ENCODE measurements at regions not wholly inside any gene's neighbourhood (a gene's known extent, or its start where the extent isn't known, plus 50 kb on each side); places are given as distances from the start of the nearest gene placed in this dataset.
A peak's percentile ranks its signal among the peaks of the same experiment; 100 is the strongest.

DNA sequence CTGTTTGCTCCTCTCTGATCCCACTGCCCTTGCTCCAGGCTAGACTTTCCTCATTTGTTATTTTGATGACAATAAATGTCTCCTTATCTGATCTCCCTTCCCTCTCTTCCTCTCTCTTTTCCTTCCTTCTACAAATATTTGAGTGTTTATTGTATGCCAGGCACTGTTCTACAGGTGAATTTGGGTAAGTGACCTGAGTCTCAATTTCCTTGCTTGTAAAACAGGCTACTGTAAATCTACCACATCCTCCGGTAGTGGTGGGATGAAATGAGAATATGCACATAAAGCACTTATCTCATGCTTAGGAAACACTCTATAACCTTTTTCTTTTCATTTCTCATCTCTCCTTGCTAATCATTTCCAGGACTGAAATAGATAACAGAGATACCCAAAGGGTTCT is 86.4 kb downstream of the HMHB1 start:
- H3K4me1 ChIP-seq (ENCODE audit: control insufficient read depth, insufficient read depth, low read length, poor library complexity, severe bottlenecking) = peaks cover 4% of the 10 kb centered on the region
- no CpG with 5 or more reads among the region's 1 CpG for WGBS, 2 experiments (ENCODE audit: insufficient coverage in 2 of 2)
- no peak overlapping the region for H3K4me3 ChIP-seq (ENCODE audit: extremely low read depth, insufficient read depth, low read length, poor library complexity, severe bottlenecking)
- no peaks in the 10 kb centered on the region for H3K9me3 ChIP-seq (ENCODE audit: control insufficient read depth, low read length)
- H3K36me3 ChIP-seq (ENCODE audit: control insufficient read depth, insufficient read depth, low read length) = no peaks in the 10 kb centered on the region
- no peak overlapping the region for H3K27ac ChIP-seq (ENCODE audit: low read depth, low read length, severe bottlenecking)

GRCh38 chr5:143898916-143899591 is 87.1 kb downstream of the HMHB1 start:
- WGBS, 2 experiments (ENCODE audit: insufficient coverage in 2 of 2) = 92 to 93% methylated on average over 2 to 4 of the region's 6 CpGs

GRCh38 chr5:143908959-143909358 is 97.0 kb downstream of the HMHB1 start:
- Histone ChIP-seq H3K27ac (ENCODE audit: low read depth, low read length, severe bottlenecking) (no peak overlapping the region), H3K4me3 (ENCODE audit: extremely low read depth, insufficient read depth, low read length, poor library complexity, severe bottlenecking) (no peak overlapping the region), H3K9me3 (ENCODE audit: control insufficient read depth, low read length) (no peaks in the 10 kb centered on the region), H3K36me3 (ENCODE audit: control insufficient read depth, insufficient read depth, low read length) (no peaks in the 10 kb centered on the region), H3K4me1 (ENCODE audit: control insufficient read depth, insufficient read depth, low read length, poor library complexity, severe bottlenecking) (no peaks in the 10 kb centered on the region)
- WGBS, 2 experiments (ENCODE audit: insufficient coverage in 2 of 2) = no CpG with 5 or more reads among the region's 1 CpG

More at GRCh38 chr5:143898916-143899591, 87.1 kb downstream of the HMHB1 start:
- Histone ChIP-seq H3K9me3 (ENCODE audit: control insufficient read depth, low read length) (no peaks in the 10 kb centered on the region), H3K36me3 (ENCODE audit: control insufficient read depth, insufficient read depth, low read length) (no peaks in the 10 kb centered on the region), H3K4me1 (ENCODE audit: control insufficient read depth, insufficient read depth, low read length, poor library complexity, severe bottlenecking) (peaks cover 4% of the 10 kb centered on the region), H3K27ac (ENCODE audit: low read depth, low read length, severe bottlenecking) (no peak overlapping the region), H3K4me3 (ENCODE audit: extremely low read depth, insufficient read depth, low read length, poor library complexity, severe bottlenecking) (no peak overlapping the region)

DNA sequence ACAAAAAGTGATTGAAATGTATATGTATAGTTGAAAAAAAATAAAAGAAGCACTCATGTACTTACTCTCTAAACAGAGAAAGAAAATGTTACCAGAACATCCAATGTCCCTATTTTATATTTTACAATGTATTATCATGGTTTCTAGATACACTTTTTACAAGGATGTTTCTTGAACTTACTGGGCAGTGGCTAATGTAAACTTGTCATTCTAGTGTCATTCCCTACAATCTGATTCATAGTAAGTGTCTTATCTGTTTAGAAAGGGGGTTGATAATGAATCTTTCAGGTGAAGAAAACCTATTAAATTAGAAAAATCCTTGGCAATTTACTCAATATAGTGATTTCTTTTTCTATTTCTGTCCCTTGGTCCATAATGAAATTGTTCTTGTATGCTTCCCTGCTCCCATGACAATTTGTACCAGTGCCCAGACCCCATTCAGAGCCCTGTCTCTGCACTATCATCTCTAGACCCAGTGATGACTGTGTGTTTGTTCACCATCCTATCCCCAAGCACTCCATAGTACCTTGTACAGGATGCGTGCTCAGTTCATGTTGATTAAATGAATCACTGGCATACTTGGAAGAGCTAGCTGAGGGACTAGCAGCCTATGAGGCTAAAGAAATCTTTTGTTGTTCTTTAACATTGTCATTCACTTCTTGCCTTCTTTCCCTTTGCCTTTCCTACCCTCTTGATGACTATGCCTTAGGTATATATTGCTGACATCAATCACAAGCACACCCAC is 101.2 kb downstream of the HMHB1 start:
- no peaks in the 10 kb centered on the region for H3K36me3 ChIP-seq (ENCODE audit: control insufficient read depth, insufficient read depth, low read length)
- no peak overlapping the region for H3K27ac ChIP-seq (ENCODE audit: low read depth, low read length, severe bottlenecking)
- H3K4me3 ChIP-seq (ENCODE audit: extremely low read depth, insufficient read depth, low read length, poor library complexity, severe bottlenecking) = no peak overlapping the region
- no peaks in the 10 kb centered on the region for H3K9me3 ChIP-seq (ENCODE audit: control insufficient read depth, low read length)
- WGBS, 2 experiments (ENCODE audit: insufficient coverage in 2 of 2) = no CpG with 5 or more reads among the region's 1 CpG
- no peaks in the 10 kb centered on the region for H3K4me1 ChIP-seq (ENCODE audit: control insufficient read depth, insufficient read depth, low read length, poor library complexity, severe bottlenecking)

GRCh38 chr5:143914756-143915155 is 102.8 kb downstream of the HMHB1 start:
- Histone ChIP-seq H3K4me1 (ENCODE audit: control insufficient read depth, insufficient read depth, low read length, poor library complexity, severe bottlenecking) (no peaks in the 10 kb centered on the region), H3K4me3 (ENCODE audit: extremely low read depth, insufficient read depth, low read length, poor library complexity, severe bottlenecking) (no peak overlapping the region), H3K27ac (ENCODE audit: low read depth, low read length, severe bottlenecking) (no peak overlapping the region), H3K9me3 (ENCODE audit: control insufficient read depth, low read length) (no peaks in the 10 kb centered on the region), H3K36me3 (ENCODE audit: control insufficient read depth, insufficient read depth, low read length) (no peaks in the 10 kb centered on the region)
- no CpG with 5 or more reads among the region's 1 CpG for WGBS, 2 experiments (ENCODE audit: insufficient coverage in 2 of 2)

DNA sequence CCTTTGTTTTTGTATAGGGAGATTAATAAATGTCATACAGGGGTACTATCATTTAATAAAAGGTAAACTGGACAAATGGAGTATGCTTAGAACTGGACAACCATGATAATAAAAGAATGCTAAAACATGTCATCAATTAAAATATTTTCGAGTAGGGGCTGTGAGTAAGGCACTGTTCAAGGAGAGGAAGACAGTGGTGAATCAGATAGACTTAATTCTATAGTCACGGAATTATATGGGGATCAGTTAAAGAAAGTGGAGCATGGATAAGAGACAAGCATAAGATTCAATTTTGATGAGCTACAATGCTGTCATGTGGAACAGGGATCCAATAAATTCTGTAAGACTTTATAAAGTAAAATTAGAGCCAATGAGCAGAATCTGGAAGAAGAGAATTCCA is 104.5 kb downstream of the HMHB1 start:
- no peak overlapping the region for H3K27ac ChIP-seq (ENCODE audit: low read depth, low read length, severe bottlenecking)
- peaks cover 2% of the 10 kb centered on the region for H3K4me1 ChIP-seq (ENCODE audit: control insufficient read depth, insufficient read depth, low read length, poor library complexity, severe bottlenecking)
- H3K36me3 ChIP-seq (ENCODE audit: control insufficient read depth, insufficient read depth, low read length) = no peaks in the 10 kb centered on the region
- no peaks in the 10 kb centered on the region for H3K9me3 ChIP-seq (ENCODE audit: control insufficient read depth, low read length)
- WGBS, 2 experiments (ENCODE audit: insufficient coverage in 2 of 2) = 90 to 100% methylated on average over 1 to 2 of the region's 2 CpGs
- no peak overlapping the region for H3K4me3 ChIP-seq (ENCODE audit: extremely low read depth, insufficient read depth, low read length, poor library complexity, severe bottlenecking)

DNA sequence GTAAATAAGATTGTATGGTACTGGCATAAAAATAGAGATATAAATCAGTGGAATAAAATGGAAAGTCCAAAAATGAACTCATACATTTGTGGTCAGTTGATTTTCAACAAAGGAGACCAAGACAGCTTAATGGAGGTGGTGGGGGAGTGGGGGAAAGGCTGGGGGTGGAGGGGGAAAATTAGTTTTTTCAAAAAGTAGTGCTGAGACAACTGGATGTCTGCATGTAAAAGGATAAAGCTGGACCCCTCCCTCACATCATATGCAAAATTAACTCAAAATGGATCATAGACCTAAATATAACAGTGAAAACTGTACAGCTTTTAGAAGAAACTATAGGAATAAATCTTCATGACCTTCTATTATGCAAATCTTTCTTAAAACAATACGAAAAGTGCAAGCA is 107.0 kb downstream of the HMHB1 start:
- Histone ChIP-seq H3K27ac (ENCODE audit: low read depth, low read length, severe bottlenecking) (no peak overlapping the region), H3K4me1 (ENCODE audit: control insufficient read depth, insufficient read depth, low read length, poor library complexity, severe bottlenecking) (peaks cover 14% of the 10 kb centered on the region), H3K9me3 (ENCODE audit: control insufficient read depth, low read length) (no peaks in the 10 kb centered on the region), H3K4me3 (ENCODE audit: extremely low read depth, insufficient read depth, low read length, poor library complexity, severe bottlenecking) (no peak overlapping the region), H3K36me3 (ENCODE audit: control insufficient read depth, insufficient read depth, low read length) (no peaks in the 10 kb centered on the region)
- whole genome bisulfite sequencing, 2 experiments (ENCODE audit: insufficient coverage in 2 of 2) = no CpG with 5 or more reads among the region's 1 CpG

DNA sequence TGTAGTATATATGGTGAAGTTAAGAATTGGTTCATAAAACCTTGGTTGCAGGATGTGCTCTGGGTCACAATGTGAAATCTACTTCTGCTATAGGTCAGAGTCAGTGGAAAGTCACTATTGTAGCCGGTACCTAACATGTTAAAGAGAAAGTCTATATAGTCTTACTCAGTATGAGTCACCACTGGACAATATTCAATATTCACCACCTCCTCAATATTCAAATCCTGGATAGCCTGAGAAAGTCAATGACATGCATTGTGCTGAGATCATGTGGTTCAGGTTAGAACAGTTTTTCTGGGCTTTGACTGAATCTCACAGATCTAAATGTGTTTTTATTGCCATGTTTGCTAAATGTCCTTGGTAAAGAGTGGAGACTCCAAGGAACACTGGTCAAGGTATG is 108.8 kb downstream of the HMHB1 start:
- peaks cover 20% of the 10 kb centered on the region for H3K4me1 ChIP-seq (ENCODE audit: control insufficient read depth, insufficient read depth, low read length, poor library complexity, severe bottlenecking)
- no peaks in the 10 kb centered on the region for H3K9me3 ChIP-seq (ENCODE audit: control insufficient read depth, low read length)
- no peak overlapping the region for H3K27ac ChIP-seq (ENCODE audit: low read depth, low read length, severe bottlenecking)
- H3K36me3 ChIP-seq (ENCODE audit: control insufficient read depth, insufficient read depth, low read length) = no peaks in the 10 kb centered on the region
- H3K4me3 ChIP-seq (ENCODE audit: extremely low read depth, insufficient read depth, low read length, poor library complexity, severe bottlenecking) = no peak overlapping the region
- WGBS, 2 experiments (ENCODE audit: insufficient coverage in 2 of 2) = no CpG with 5 or more reads among the region's 1 CpG

- no peaks in the 10 kb centered on the region for H3K9me3 ChIP-seq (ENCODE audit: control insufficient read depth, low read length)
- no peak overlapping the region for H3K4me3 ChIP-seq (ENCODE audit: extremely low read depth, insufficient read depth, low read length, poor library complexity, severe bottlenecking)
- no CpG with 5 or more reads among the region's 1 CpG for WGBS, 2 experiments (ENCODE audit: insufficient coverage in 2 of 2)
- H3K4me1 ChIP-seq (ENCODE audit: control insufficient read depth, insufficient read depth, low read length, poor library complexity, severe bottlenecking) = peaks cover 20% of the 10 kb centered on the region
- H3K36me3 ChIP-seq (ENCODE audit: control insufficient read depth, insufficient read depth, low read length) = no peaks in the 10 kb centered on the region
- peak overlapping the region; percentile 17 for H3K27ac ChIP-seq (ENCODE audit: low read depth, low read length, severe bottlenecking)
Observed at GRCh38 chr5:143921525-143922311, 109.8 kb downstream of the HMHB1 start.

GRCh38 chr5:143922718-143923117 is 110.8 kb downstream of the HMHB1 start:
- Histone ChIP-seq H3K36me3 (ENCODE audit: control insufficient read depth, insufficient read depth, low read length) (no peaks in the 10 kb centered on the region), H3K9me3 (ENCODE audit: control insufficient read depth, low read length) (no peaks in the 10 kb centered on the region), H3K27ac (ENCODE audit: low read depth, low read length, severe bottlenecking) (no peak overlapping the region), H3K4me3 (ENCODE audit: extremely low read depth, insufficient read depth, low read length, poor library complexity, severe bottlenecking) (no peak overlapping the region), H3K4me1 (ENCODE audit: control insufficient read depth, insufficient read depth, low read length, poor library complexity, severe bottlenecking) (peaks cover 20% of the 10 kb centered on the region)
- WGBS, 2 experiments (ENCODE audit: insufficient coverage in 2 of 2) = 67 to 100% methylated on average over 1 to 2 of the region's 2 CpGs

All from mesodermal cell (in vitro differentiated cells).